Activated CD8-positive, alpha-beta T cell treated with anti-CD3 and anti-CD28 coated beads for 36 hours (primary cell): ENCODE measurements at regions not wholly inside any gene's neighbourhood (a gene's known extent, or its start where the extent isn't known, plus 50 kb on each side); places are given as distances from the start of the nearest gene placed in this dataset.
A peak's percentile ranks its signal among the peaks of the same experiment; 100 is the strongest.

Source experiments
- ATAC-seq: fragments of 200-7000 bp; cut with Tn5 transposase; one replicate; pipeline ENCODE4 v1.10.0; 2021; ENCODE audit warnings: mild to moderate bottlenecking, moderate library complexity
- CTCF ChIA-PET: fragments of 350-600 bp; sonication (Branson Sonifier 250); formaldehyde crosslinking; loops from one replicate; lab custom pipeline; 2021; ENCODE audit warnings: antibody characterized with exemption; lab: Charles Lee
- POLR2A ChIA-PET: fragments of 350-600 bp; sonication (Branson Sonifier 250); formaldehyde crosslinking; loops from one replicate; lab custom pipeline; 2021; ENCODE audit warnings: antibody characterized with exemption; lab: Charles Lee
- DNase-seq: peaks from one replicate; pipeline ENCODE4 v3.0.0-alpha.2; 2020
- H3K27ac Mint-ChIP-seq: one replicate; pipeline ENCODE4 v1.8.0; 2021; ENCODE audit warnings: mild to moderate bottlenecking, mixed read lengths
- H3K27me3 Mint-ChIP-seq: one replicate; pipeline ENCODE4 v1.8.0; 2021; ENCODE audit warnings: mixed read lengths
- H3K36me3 Mint-ChIP-seq: one replicate; pipeline ENCODE4 v1.8.0; 2021; ENCODE audit warnings: low read depth, mixed read lengths
- H3K4me1 Mint-ChIP-seq: one replicate; pipeline ENCODE4 v1.8.0; 2021; ENCODE audit warnings: low read depth, mixed read lengths
- H3K4me3 Mint-ChIP-seq: one replicate; pipeline ENCODE4 v1.8.0; 2021; ENCODE audit warnings: mild to moderate bottlenecking, moderate library complexity, mixed read lengths
- H3K9me3 Mint-ChIP-seq: one replicate; pipeline ENCODE4 v1.8.0; 2021; ENCODE audit warnings: mixed read lengths
- CTCF ChIP-seq: fragments of 200-600 bp; IDR thresholded peaks from one replicate; pipeline ENCODE4 v1.8.0; 2022; ENCODE audit warnings: antibody characterized with exemption, mild to moderate bottlenecking
- intact Hi-C: fragments of 100-400 bp; cut with micrococcal nuclease; formaldehyde crosslinking; loops from one replicate; pipeline ENCODE4 v1.10.0; 2022

GRCh38 chr6:27619436-27619835 lies 146.5 kb upstream of the ZNF184 start:
- H3K9me3 Mint-ChIP-seq, result no peaks in the 10 kb centered on the region
- peaks cover 10% of the 10 kb centered on the region for H3K4me1 Mint-ChIP-seq
- POLR2A ChIA-PET, result interaction anchor here (0.9 to 1.5 kb wide), 2 partner anchors 12 to 13 kb away, joined by 3 read pairs; no protein-coding TSS in a partner anchor
- DNase-seq (no peak), ATAC-seq (no peak)
- no peak for TF ChIP-seq CTCF
- intact Hi-C loops, result no loop called here
- H3K27me3 Mint-ChIP-seq, result peaks cover 61% of the 10 kb centered on the region
- H3K36me3 Mint-ChIP-seq, result peaks cover 3% of the 10 kb centered on the region
- no peak overlapping the region for H3K27ac Mint-ChIP-seq
- H3K4me3 Mint-ChIP-seq, result no peak overlapping the region
- CTCF ChIA-PET, result interaction anchor here (1.1 to 2.7 kb wide), 3 partner anchors 10 to 153 kb away, joined by 3 to 10 read pairs (median 4); no protein-coding TSS in a partner anchor

- TF ChIP-seq CTCF, result no peak
- POLR2A ChIA-PET, result interaction anchor here (0.9 to 2.2 kb wide), 3 partner anchors 10 to 17 kb away, joined by 3 to 5 read pairs (median 3); no protein-coding TSS in a partner anchor
- H3K9me3 Mint-ChIP-seq, result no peaks in the 10 kb centered on the region
- H3K4me1 Mint-ChIP-seq, result peaks cover 10% of the 10 kb centered on the region
- peak overlapping the region; percentile 38 for H3K27ac Mint-ChIP-seq
- H3K36me3 Mint-ChIP-seq, result peaks cover 3% of the 10 kb centered on the region
- H3K4me3 Mint-ChIP-seq, result peak overlapping the region; percentile 61
- intact Hi-C loops, result no loop called here
- peaks cover 54% of the 10 kb centered on the region for H3K27me3 Mint-ChIP-seq
- CTCF ChIA-PET, result interaction anchor here (1.1 to 2.7 kb wide), 4 partner anchors 9 to 154 kb away, joined by 3 to 10 read pairs (median 6); no protein-coding TSS in a partner anchor
- ATAC-seq (no peak), DNase-seq (peak; percentile 29)
These were observed 145.1 kb upstream of the ZNF184 start for GRCh38 chr6:27617700-27618689.

DNA sequence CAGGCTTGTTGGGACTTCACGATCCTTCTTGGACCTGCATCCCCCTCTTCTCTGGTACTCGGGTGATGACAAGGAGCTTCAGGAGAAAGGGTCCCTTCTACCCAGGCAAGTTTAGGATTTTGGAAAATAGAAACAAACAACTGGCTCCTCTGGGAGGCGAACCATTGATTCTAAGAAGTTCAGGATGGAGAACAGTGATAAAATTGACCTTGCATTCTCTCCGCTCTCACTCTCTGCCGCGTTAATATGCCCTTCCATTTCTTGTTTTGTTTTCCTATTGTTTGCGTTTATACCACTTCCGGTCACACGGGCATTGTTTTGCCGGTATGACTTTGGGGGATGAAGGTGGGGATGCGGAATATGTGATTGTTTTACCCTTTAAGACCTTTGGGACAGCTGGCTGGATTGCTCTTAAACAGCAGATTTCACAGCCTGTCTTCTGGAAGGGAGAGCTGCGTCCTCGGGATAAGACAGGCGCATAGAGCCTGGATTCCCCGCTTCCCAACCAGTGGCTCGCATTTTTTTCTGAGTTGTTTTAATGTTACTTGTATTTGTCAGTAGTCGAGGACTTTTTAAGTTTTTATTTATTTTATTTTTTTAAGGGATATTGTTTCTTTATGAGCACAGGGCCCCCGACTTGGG lies 144.3 kb upstream of the ZNF184 start:
- H3K9me3 Mint-ChIP-seq, result no peaks in the 10 kb centered on the region
- H3K4me3 Mint-ChIP-seq, result peak overlapping the region; percentile 61
- intact Hi-C loops, result no loop called here
- TF ChIP-seq CTCF, result no peak
- POLR2A ChIA-PET, result interaction anchor here (0.5 to 2.2 kb wide), 4 partner anchors 9 to 80 kb away, joined by 3 to 5 read pairs (median 4); no protein-coding TSS in a partner anchor
- peaks cover 56% of the 10 kb centered on the region for H3K27me3 Mint-ChIP-seq
- no peak for ATAC-seq
- peaks cover 10% of the 10 kb centered on the region for H3K4me1 Mint-ChIP-seq
- peaks cover 3% of the 10 kb centered on the region for H3K36me3 Mint-ChIP-seq
- CTCF ChIA-PET, result interaction anchor here (0.7 to 1.6 kb wide), 3 partner anchors 8 to 41 kb away, joined by 4 to 7 read pairs (median 5); no protein-coding TSS in a partner anchor
- no peak overlapping the region for H3K27ac Mint-ChIP-seq
- no peak for DNase-seq

DNA sequence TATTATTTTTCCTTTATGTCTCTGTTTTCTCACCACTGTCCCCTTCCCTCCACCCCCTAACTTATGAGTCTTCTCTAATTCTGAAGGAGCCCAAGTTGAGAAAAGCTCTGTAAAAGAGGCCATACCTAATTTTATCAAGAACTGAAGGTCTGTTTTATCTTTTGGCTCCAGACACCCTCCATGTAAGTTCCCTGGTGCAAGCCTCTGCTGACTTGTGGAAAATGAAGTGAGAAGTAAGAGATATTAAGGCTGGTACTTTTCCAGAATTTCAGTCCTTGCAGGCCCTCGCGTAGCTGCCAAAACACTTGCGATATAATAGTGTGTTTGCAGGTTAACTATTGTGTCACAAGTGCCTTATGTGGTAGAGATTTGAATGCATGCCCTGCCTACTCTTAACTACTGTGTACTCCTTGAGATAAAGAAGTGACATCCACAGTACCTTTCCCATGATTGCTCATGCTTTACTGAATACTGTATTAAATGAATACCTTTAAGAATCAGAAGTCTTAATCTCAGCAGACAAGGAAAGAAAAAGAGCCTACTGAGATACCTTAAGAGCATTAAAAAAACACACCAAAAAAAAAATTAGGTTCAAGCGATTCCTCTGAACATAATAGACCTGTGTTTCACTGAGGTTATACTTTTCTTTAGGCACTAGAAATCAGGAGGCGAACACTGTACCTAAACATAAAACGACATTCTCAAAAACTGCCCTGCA lies 143.6 kb upstream of the ZNF184 start:
- no peaks in the 10 kb centered on the region for H3K9me3 Mint-ChIP-seq

More for the DNA sequence above, 143.6 kb upstream of the ZNF184 start:
- POLR2A ChIA-PET, result interaction anchor here (0.5 to 2.2 kb wide), 2 partner anchors 8 to 79 kb away, joined by 4 to 5 read pairs; no protein-coding TSS in a partner anchor
- peaks cover 53% of the 10 kb centered on the region for H3K27me3 Mint-ChIP-seq
- peaks cover 3% of the 10 kb centered on the region for H3K36me3 Mint-ChIP-seq
- no peak for TF ChIP-seq CTCF
- CTCF ChIA-PET, result interaction anchor here (0.7 kb wide), 1 partner anchor 8 kb away, joined by 5 read pairs; no protein-coding TSS in a partner anchor
- H3K27ac Mint-ChIP-seq, result no peak overlapping the region
- intact Hi-C loops, result no loop called here
- no peak for ATAC-seq
- DNase-seq, result no peak
- H3K4me1 Mint-ChIP-seq, result peaks cover 10% of the 10 kb centered on the region
- no peak overlapping the region for H3K4me3 Mint-ChIP-seq
